ENCODE measurements at regions not wholly inside any gene's neighbourhood (a gene's known extent, or its start where the extent isn't known, plus 50 kb on each side); places are given as distances from the start of the nearest gene placed in this dataset.

DNA sequence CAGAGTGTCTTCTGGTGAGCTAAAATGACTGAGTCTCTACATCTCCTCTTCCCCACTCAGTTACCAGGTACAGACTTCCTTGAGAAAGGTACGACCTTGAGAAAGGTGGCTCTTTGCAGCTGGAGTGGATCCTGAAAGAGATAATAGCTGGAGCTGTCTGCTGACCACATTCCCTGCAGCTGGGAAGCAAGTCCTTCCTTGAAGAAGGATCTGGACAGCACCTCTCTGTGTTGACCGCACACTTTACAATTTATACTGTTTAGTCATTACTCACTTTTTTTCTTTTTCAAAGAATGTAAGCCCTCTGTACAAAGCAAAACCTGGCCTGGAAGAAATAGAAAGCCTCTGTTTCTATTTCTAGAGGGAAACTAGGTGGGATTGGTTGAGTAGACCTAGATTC, 148.8 kb downstream of the MACIR start:
- TF ChIP-seq, protein P1, sequence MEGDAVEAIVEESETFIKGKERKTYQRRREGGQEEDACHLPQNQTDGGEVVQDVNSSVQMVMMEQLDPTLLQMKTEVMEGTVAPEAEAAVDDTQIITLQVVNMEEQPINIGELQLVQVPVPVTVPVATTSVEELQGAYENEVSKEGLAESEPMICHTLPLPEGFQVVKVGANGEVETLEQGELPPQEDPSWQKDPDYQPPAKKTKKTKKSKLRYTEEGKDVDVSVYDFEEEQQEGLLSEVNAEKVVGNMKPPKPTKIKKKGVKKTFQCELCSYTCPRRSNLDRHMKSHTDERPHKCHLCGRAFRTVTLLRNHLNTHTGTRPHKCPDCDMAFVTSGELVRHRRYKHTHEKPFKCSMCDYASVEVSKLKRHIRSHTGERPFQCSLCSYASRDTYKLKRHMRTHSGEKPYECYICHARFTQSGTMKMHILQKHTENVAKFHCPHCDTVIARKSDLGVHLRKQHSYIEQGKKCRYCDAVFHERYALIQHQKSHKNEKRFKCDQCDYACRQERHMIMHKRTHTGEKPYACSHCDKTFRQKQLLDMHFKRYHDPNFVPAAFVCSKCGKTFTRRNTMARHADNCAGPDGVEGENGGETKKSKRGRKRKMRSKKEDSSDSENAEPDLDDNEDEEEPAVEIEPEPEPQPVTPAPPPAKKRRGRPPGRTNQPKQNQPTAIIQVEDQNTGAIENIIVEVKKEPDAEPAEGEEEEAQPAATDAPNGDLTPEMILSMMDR (conservative IDR thresholded peaks at IDR 0.05; ENCODE audit: low read length) = no peak
- no peak for TF ChIP-seq EZH2phosphoT487 (IDR thresholded peaks at IDR 0.05; ENCODE audit: borderline replicate concordance)

All from Loucy (cell line).